ENCODE measurements at regions not wholly inside any gene's neighbourhood (a gene's known extent, or its start where the extent isn't known, plus 50 kb on each side); places are given as distances from the start of the nearest gene placed in this dataset.

- TF ChIP-seq, protein P1, sequence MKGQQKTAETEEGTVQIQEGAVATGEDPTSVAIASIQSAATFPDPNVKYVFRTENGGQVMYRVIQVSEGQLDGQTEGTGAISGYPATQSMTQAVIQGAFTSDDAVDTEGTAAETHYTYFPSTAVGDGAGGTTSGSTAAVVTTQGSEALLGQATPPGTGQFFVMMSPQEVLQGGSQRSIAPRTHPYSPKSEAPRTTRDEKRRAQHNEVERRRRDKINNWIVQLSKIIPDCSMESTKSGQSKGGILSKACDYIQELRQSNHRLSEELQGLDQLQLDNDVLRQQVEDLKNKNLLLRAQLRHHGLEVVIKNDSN (IDR thresholded peaks at IDR 0.05): no peak
- TF ChIP-seq EP300 (IDR thresholded peaks at IDR 0.05; ENCODE audit: borderline replicate concordance): no peak
- no peak for TF ChIP-seq YY1 (IDR thresholded peaks at IDR 0.05; ENCODE audit: low read depth)
- no peak for TF ChIP-seq TAF1 (IDR thresholded peaks at IDR 0.05; ENCODE audit: low read depth)
- no peak for TF ChIP-seq MAX (IDR thresholded peaks at IDR 0.05)
- no peak for TF ChIP-seq ZBTB7A (IDR thresholded peaks at IDR 0.05; ENCODE audit: low read depth)
Measured at GRCh38 chr13:67390462-67391086, 160.4 kb upstream of the PCDH9 start.
